ENCODE measurements at regions not wholly inside any gene's neighbourhood (a gene's known extent, or its start where the extent isn't known, plus 50 kb on each side); places are given as distances from the start of the nearest gene placed in this dataset.

- H3K27ac ChIP-seq (ENCODE audit: low read depth, low read length) = no peak overlapping the region
- no peak for ATAC-seq
- RAD21 ChIA-PET (ENCODE audit: low non-redundant PET in 1 of 2, low total read pairs in 2 of 2, uncharacterized antibody in 2 of 2, unreplicated experiment in 2 of 2) = no interaction called here
- H4K20me1 ChIP-seq (ENCODE audit: insufficient read depth) = no peaks in the 10 kb centered on the region
- H3K9me2 ChIP-seq (ENCODE audit: insufficient read depth) = no peaks in the 10 kb centered on the region
- intact Hi-C loops (cut with micrococcal nuclease) = no loop called here
- BruUV-seq (replicated peaks) = no TSS peak
- POLR2A ChIA-PET = no interaction called here
- no peaks in the 10 kb centered on the region for H3K27me3 ChIP-seq (ENCODE audit: insufficient read depth, low read length)
- H3K9ac ChIP-seq (ENCODE audit: low read length) = no peak overlapping the region
- H2AFZ ChIP-seq (ENCODE audit: low read depth, low read length, poor library complexity, severe bottlenecking) = no peak overlapping the region
- CTCF ChIA-PET = no interaction called here
- no peak overlapping the region for H3K4me3 ChIP-seq (replicated peaks in 1 of 2; ENCODE audit: low read depth in 1 of 2, low read length in 2 of 2)
- TF ChIP-seq MAX (IDR thresholded peaks at IDR 0.05) (no peak), RAD21 (IDR thresholded peaks at IDR 0.05; ENCODE audit: low read depth) (no peak), ZFX (IDR thresholded peaks at IDR 0.05) (no peak), JUND (IDR thresholded peaks at IDR 0.05) (no peak), ELF1 (IDR thresholded peaks at IDR 0.05; ENCODE audit: borderline replicate concordance, low read depth) (no peak), CBX3 (IDR thresholded peaks at IDR 0.05; ENCODE audit: low read depth) (no peak), SP1 (IDR thresholded peaks at IDR 0.05; ENCODE audit: low read depth) (no peak), CTCF (IDR thresholded peaks at IDR 0.05 in 2 of 3, conservative IDR thresholded peaks at IDR 0.05 in 1 of 3; ENCODE audit: borderline replicate concordance in 1 of 3, insufficient read depth in 1 of 3, low read depth in 2 of 3, low read length in 2 of 3) (no peak), POLR2A (IDR thresholded peaks at IDR 0.05; ENCODE audit: borderline replicate concordance, extremely low read depth, insufficient read depth, insufficient read length) (no peak), FOSL1 (IDR thresholded peaks at IDR 0.05; ENCODE audit: low read depth) (no peak), EZH2phosphoT487 (IDR thresholded peaks at IDR 0.05; ENCODE audit: borderline replicate concordance) (no peak), EGR1 (IDR thresholded peaks at IDR 0.05; ENCODE audit: low read depth) (no peak), TCF7L2 (IDR thresholded peaks at IDR 0.05; ENCODE audit: borderline replicate concordance, extremely low read depth, insufficient read depth, insufficient read length) (no peak), POLR2AphosphoS5 (IDR thresholded peaks at IDR 0.05; ENCODE audit: low read depth, low read length) (no peak), SRF (IDR thresholded peaks at IDR 0.05; ENCODE audit: low read depth) (no peak), ZNF274 (IDR thresholded peaks at IDR 0.05; ENCODE audit: low read depth, low read length) (no peak), YY1 (IDR thresholded peaks at IDR 0.05; ENCODE audit: extremely low read depth, insufficient replicate concordance, low read depth, low read length) (no peak), CEBPB (IDR thresholded peaks at IDR 0.05; ENCODE audit: low read depth) (no peak)
- TF ChIP-seq, protein P1, sequence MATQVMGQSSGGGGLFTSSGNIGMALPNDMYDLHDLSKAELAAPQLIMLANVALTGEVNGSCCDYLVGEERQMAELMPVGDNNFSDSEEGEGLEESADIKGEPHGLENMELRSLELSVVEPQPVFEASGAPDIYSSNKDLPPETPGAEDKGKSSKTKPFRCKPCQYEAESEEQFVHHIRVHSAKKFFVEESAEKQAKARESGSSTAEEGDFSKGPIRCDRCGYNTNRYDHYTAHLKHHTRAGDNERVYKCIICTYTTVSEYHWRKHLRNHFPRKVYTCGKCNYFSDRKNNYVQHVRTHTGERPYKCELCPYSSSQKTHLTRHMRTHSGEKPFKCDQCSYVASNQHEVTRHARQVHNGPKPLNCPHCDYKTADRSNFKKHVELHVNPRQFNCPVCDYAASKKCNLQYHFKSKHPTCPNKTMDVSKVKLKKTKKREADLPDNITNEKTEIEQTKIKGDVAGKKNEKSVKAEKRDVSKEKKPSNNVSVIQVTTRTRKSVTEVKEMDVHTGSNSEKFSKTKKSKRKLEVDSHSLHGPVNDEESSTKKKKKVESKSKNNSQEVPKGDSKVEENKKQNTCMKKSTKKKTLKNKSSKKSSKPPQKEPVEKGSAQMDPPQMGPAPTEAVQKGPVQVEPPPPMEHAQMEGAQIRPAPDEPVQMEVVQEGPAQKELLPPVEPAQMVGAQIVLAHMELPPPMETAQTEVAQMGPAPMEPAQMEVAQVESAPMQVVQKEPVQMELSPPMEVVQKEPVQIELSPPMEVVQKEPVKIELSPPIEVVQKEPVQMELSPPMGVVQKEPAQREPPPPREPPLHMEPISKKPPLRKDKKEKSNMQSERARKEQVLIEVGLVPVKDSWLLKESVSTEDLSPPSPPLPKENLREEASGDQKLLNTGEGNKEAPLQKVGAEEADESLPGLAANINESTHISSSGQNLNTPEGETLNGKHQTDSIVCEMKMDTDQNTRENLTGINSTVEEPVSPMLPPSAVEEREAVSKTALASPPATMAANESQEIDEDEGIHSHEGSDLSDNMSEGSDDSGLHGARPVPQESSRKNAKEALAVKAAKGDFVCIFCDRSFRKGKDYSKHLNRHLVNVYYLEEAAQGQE (IDR thresholded peaks at IDR 0.05; ENCODE audit: low read depth) = no peak
- TF ChIP-seq, protein P2, sequence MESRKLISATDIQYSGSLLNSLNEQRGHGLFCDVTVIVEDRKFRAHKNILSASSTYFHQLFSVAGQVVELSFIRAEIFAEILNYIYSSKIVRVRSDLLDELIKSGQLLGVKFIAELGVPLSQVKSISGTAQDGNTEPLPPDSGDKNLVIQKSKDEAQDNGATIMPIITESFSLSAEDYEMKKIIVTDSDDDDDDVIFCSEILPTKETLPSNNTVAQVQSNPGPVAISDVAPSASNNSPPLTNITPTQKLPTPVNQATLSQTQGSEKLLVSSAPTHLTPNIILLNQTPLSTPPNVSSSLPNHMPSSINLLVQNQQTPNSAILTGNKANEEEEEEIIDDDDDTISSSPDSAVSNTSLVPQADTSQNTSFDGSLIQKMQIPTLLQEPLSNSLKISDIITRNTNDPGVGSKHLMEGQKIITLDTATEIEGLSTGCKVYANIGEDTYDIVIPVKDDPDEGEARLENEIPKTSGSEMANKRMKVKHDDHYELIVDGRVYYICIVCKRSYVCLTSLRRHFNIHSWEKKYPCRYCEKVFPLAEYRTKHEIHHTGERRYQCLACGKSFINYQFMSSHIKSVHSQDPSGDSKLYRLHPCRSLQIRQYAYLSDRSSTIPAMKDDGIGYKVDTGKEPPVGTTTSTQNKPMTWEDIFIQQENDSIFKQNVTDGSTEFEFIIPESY (IDR thresholded peaks at IDR 0.05; ENCODE audit: extremely low read depth, insufficient replicate concordance, low read length) = no peak
- H3K9me3 ChIP-seq (ENCODE audit: control insufficient read depth in 1 of 2, insufficient read depth in 1 of 2, low read depth in 1 of 2, low read length in 2 of 2) = no peaks in the 10 kb centered on the region
- DNase-seq (ENCODE audit: low read depth, low spot score) = no peak
- no peaks in the 10 kb centered on the region for H3K4me1 ChIP-seq (ENCODE audit: control insufficient read depth in 1 of 2, insufficient read depth in 2 of 2, low read length in 2 of 2)
- no peaks in the 10 kb centered on the region for H3K79me2 ChIP-seq (ENCODE audit: insufficient read depth, low read length)
- no peak overlapping the region for H3K4me2 ChIP-seq (ENCODE audit: low read length)
- no peaks in the 10 kb centered on the region for H3K36me3 ChIP-seq (ENCODE audit: control insufficient read depth in 1 of 2, insufficient read depth in 2 of 2, low read length in 2 of 2)
Measured at GRCh38 chr2:16853088-16853487, 187.5 kb upstream of the CYRIA start.

All from HCT116 (cell line).